A673 (cell line): ENCODE measurements at regions not wholly inside any gene's neighbourhood (a gene's known extent, or its start where the extent isn't known, plus 50 kb on each side); places are given as distances from the start of the nearest gene placed in this dataset.

Experiments
- BruUV-seq: library from RNA; stranded (reverse); fragments of 400-500 nt; replicated peaks from 2 replicates; lab custom pipeline; 2021; lab: Mats Ljungman, UMichigan
- CTCF ChIA-PET: fragments of 300-600 bp; sonication (Branson Sonifier 250); formaldehyde crosslinking; loops from one replicate; lab custom pipeline; 2022; ENCODE audit warnings: antibody characterized with exemption; lab: Charles Lee
- POLR2A ChIA-PET: fragments of 300-600 bp; sonication (Branson Sonifier 250); formaldehyde crosslinking; loops from one replicate; lab custom pipeline; 2022; ENCODE audit warnings: antibody characterized with exemption; ENCODE audit not compliant: low non-redundant PET; lab: Charles Lee
- DNase-seq: peaks from one replicate; pipeline ENCODE4 v3.0.0-alpha.2; 2015; ENCODE audit warnings: low spot score
- H3K27ac ChIP-seq: fragments of 200-600 bp; sonication (generic); 2 replicates; pipeline ENCODE4 v1.5.1; 2016; ENCODE audit warnings: mixed run types, low read depth, mild to moderate bottlenecking, mixed read lengths, antibody characterized with exemption, low read length; ENCODE audit not compliant: poor library complexity, severe bottlenecking
- H3K27me3 ChIP-seq: fragments of 200-600 bp; sonication (generic); replicated peaks from 2 replicates; pipeline ENCODE4 v1.6.1; 2017; ENCODE audit warnings: mixed run types, low read depth, mild to moderate bottlenecking, mixed read lengths, antibody characterized with exemption, low read length; ENCODE audit not compliant: insufficient read depth, poor library complexity
- H3K36me3 ChIP-seq: fragments of 200-600 bp; sonication (generic); 2 replicates; pipeline ENCODE4 v1.6.1; 2016; ENCODE audit warnings: mixed run types, mild to moderate bottlenecking, mixed read lengths, antibody characterized with exemption, low read length; ENCODE audit not compliant: insufficient read depth, poor library complexity, severe bottlenecking
- H3K4me1 ChIP-seq: fragments of 200-600 bp; sonication (generic); 2 replicates; pipeline ENCODE4 v1.6.1; 2017; ENCODE audit warnings: mixed run types, mild to moderate bottlenecking, mixed read lengths, antibody characterized with exemption, low read length; ENCODE audit not compliant: insufficient read depth, poor library complexity, severe bottlenecking
- H3K4me3 ChIP-seq: fragments of 200-600 bp; sonication (generic); 2 replicates; pipeline ENCODE4 v1.5.1; 2016; ENCODE audit warnings: low read depth, mixed run types, mild to moderate bottlenecking, mixed read lengths, low read length; ENCODE audit not compliant: poor library complexity, severe bottlenecking
- H3K9me3 ChIP-seq: fragments of 200-600 bp; sonication (generic); 2 replicates; pipeline ENCODE4 v1.6.1; 2016; ENCODE audit warnings: mixed run types, low read depth, mild to moderate bottlenecking, mixed read lengths, antibody characterized with exemption, low read length; ENCODE audit not compliant: poor library complexity, severe bottlenecking
- EZH2 ChIP-seq: fragments of 200-600 bp; sonication (generic); IDR thresholded peaks from 2 replicates; pipeline ENCODE4 v1.6.1; 2017; ENCODE audit warnings: borderline replicate concordance, low read depth, mild to moderate bottlenecking, mixed read lengths, antibody characterized with exemption, low read length; ENCODE audit not compliant: poor library complexity, severe bottlenecking
- intact Hi-C: fragments of 100-400 bp; cut with micrococcal nuclease; formaldehyde crosslinking; loops from one replicate; pipeline ENCODE4 v1.10.0; 2022; ENCODE audit not compliant: unreplicated experiment
- TF ChIP-seq, protein P1 (sequence below): fragments of 300-800, 200-600 bp; sonication (generic); conservative IDR thresholded peaks from 2 replicates; pipeline ENCODE4 v1.5.1; 2017; ENCODE audit warnings: low read depth, mild to moderate bottlenecking, antibody characterized with exemption, low read length, moderate library complexity, mixed read lengths

DNA sequence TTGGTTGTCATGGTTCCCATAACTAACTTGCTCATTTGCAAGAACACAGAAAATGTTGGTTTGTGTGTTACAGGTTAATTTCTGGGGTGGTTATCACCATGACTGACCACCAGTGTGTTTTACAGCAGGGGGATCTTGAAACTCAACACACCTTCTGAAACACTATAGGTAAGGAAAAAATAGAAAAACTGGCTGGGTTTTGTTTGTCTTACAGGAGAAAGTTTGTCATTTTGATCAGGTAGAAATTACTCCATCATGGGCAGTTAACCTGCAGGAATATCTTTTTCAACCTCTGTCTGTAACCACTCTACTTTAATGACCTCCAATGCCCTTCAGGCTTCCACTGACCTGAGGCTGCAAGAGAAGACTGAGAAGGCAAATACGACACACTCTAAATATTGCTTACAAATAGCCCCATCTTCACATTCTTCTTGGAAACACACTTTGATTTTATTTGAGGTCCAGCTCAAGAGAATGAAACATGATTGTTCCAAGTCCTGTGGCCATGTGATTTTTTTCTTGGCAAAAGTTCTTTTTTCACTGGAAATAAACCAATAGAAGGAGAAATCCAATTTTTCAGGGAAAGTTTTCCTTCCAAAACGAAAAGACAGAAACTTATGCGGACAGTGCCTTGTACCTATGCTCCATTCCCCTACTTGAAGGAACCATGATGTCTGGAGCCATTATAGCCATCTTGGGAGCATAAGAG lies 428.7 kb upstream of the SALL1 start:
- POLR2A ChIA-PET = no interaction called here

DNA sequence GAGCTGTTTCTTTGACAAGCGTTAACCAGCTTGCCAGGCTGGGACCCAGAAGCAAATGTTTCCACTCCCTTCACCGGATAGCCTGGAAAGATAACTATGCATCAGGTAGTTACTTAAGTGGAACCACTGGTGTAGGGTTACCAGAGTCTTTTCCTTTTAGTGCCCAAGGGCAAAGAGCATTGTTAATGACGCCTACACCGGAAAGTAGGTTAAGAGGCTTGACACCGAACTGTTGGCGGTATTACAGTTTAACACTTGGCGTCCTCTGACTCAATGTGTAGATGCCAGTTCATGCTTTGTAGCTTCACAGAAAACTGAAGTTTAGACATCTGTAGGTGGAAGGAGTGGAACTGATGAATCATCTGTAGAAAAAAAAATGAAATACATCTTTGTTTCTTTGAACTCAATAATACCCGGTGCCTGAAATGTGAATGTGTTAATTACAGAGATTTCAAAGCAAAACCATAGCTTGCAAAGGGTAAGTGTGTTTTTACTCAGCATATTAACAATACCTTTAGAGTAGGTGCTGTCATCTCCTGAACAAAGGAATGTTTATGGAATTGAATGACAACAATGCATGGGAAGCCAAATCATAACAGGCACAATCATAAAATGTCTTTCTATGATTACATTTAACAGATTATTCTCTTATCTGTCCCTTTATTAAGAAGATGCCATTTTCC lies 426.7 kb upstream of the SALL1 start:
- intact Hi-C loops = no loop called here
- no peak overlapping the region for H3K27ac ChIP-seq
- no peak for TF ChIP-seq EZH2
- TF ChIP-seq, protein P1, sequence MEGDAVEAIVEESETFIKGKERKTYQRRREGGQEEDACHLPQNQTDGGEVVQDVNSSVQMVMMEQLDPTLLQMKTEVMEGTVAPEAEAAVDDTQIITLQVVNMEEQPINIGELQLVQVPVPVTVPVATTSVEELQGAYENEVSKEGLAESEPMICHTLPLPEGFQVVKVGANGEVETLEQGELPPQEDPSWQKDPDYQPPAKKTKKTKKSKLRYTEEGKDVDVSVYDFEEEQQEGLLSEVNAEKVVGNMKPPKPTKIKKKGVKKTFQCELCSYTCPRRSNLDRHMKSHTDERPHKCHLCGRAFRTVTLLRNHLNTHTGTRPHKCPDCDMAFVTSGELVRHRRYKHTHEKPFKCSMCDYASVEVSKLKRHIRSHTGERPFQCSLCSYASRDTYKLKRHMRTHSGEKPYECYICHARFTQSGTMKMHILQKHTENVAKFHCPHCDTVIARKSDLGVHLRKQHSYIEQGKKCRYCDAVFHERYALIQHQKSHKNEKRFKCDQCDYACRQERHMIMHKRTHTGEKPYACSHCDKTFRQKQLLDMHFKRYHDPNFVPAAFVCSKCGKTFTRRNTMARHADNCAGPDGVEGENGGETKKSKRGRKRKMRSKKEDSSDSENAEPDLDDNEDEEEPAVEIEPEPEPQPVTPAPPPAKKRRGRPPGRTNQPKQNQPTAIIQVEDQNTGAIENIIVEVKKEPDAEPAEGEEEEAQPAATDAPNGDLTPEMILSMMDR = no peak
- no peaks in the 10 kb centered on the region for H3K9me3 ChIP-seq
- H3K27me3 ChIP-seq = no peaks in the 10 kb centered on the region
- no peaks in the 10 kb centered on the region for H3K36me3 ChIP-seq
- no peak overlapping the region for H3K4me3 ChIP-seq
- H3K4me1 ChIP-seq = peaks cover 6% of the 10 kb centered on the region
- POLR2A ChIA-PET = no interaction called here
- DNase-seq = peak; percentile 74
- CTCF ChIA-PET = no interaction called here
- BruUV-seq = no TSS peak

More for the DNA sequence above, 428.7 kb upstream of the SALL1 start:
- no peaks in the 10 kb centered on the region for H3K27me3 ChIP-seq
- CTCF ChIA-PET = no interaction called here
- no peaks in the 10 kb centered on the region for H3K9me3 ChIP-seq
- H3K27ac ChIP-seq = no peak overlapping the region
- no peak for DNase-seq
- TF ChIP-seq, protein P1 = no peak
- TF ChIP-seq EZH2 = no peak
- intact Hi-C loops = no loop called here
- peaks cover 6% of the 10 kb centered on the region for H3K4me1 ChIP-seq
- H3K36me3 ChIP-seq = no peaks in the 10 kb centered on the region
- no peak overlapping the region for H3K4me3 ChIP-seq
- no TSS peak for BruUV-seq

DNA sequence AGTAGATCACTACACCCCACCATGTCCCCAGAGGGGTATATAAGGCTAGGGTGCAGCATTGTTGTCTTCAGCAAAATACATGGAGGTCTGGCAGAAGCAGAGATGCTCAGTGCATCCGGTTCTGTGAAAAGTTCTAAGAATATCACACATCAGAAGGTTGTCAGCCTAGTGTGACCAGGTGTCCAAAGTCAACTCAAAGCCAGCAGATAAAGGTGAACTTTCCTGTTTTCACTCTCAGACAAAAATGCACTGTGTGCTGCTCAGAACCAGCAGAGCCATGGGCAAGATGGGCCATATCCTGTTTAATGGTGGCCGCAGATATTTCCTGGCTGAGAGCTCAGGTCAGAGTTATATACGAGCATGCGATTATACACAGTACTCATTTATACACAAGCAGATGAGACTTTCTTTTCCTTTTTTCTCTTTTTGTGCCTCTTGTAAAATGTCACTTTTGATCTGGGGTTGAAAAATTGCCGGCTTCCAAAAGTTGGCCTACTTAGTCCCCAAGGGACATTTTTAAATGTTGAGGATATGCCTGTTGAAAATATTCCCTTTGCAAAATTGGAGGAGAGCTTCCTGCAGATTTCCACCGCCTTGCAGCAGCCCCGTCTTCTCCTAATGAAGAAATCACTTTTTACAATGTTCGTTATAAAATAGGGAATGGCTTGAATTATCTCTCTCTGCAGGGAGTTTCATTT lies 425.6 kb upstream of the SALL1 start:
- Histone ChIP-seq H3K4me1 (peaks cover 6% of the 10 kb centered on the region), H3K9me3 (no peaks in the 10 kb centered on the region), H3K27ac (no peak overlapping the region), H3K36me3 (no peaks in the 10 kb centered on the region), H3K4me3 (no peak overlapping the region), H3K27me3 (no peaks in the 10 kb centered on the region)
- ChIA-PET CTCF (no interaction called here), POLR2A (interaction anchor here (0.6 kb wide), 1 partner anchor 9 kb away, joined by 3 read pairs; no protein-coding TSS in a partner anchor)
- no peak for TF ChIP-seq EZH2
- TF ChIP-seq, protein P1 = no peak
- no peak for DNase-seq
- intact Hi-C loops = no loop called here
- no TSS peak for BruUV-seq
